ENCODE measurements at regions not wholly inside any gene's neighbourhood (a gene's known extent, or its start where the extent isn't known, plus 50 kb on each side); places are given as distances from the start of the nearest gene placed in this dataset.

GRCh38 chr13:73366241-73366640, 307.4 kb downstream of the KLF5 start:
- no peak for DNase-seq

- DNase-seq = no peak
Observed at GRCh38 chr13:73365681-73366080, 306.9 kb downstream of the KLF5 start.

GRCh38 chr13:73365252-73365651, 306.4 kb downstream of the KLF5 start:
- DNase-seq = no peak

GRCh38 chr13:73364736-73365135, 305.9 kb downstream of the KLF5 start:
- DNase-seq = no peak

GRCh38 chr13:73358606-73359095, 299.8 kb downstream of the KLF5 start:
- no peak for DNase-seq

- no peak for DNase-seq
Observed at GRCh38 chr13:73355134-73355533, 296.3 kb downstream of the KLF5 start.

- no peak for DNase-seq
Observed at GRCh38 chr13:73351730-73352129, 292.9 kb downstream of the KLF5 start.

- DNase-seq = no peak
Observed at GRCh38 chr13:73341748-73342147, 282.9 kb downstream of the KLF5 start.

GRCh38 chr13:73340069-73340468, 281.3 kb downstream of the KLF5 start:
- no peak for DNase-seq

GRCh38 chr13:73339086-73339485, 280.3 kb downstream of the KLF5 start:
- DNase-seq = no peak

- no peak for DNase-seq
Observed at GRCh38 chr13:73338389-73338788, 279.6 kb downstream of the KLF5 start.

GRCh38 chr13:73337532-73337931, 278.7 kb downstream of the KLF5 start:
- no peak for DNase-seq

- no peak for DNase-seq
Observed at GRCh38 chr13:73336773-73337172, 278.0 kb downstream of the KLF5 start.

- DNase-seq = no peak
Observed at GRCh38 chr13:73335944-73336343, 277.1 kb downstream of the KLF5 start.

- no peak for DNase-seq
Observed at GRCh38 chr13:73335210-73335609, 276.4 kb downstream of the KLF5 start.

- DNase-seq = no peak
Observed at GRCh38 chr13:73334445-73334844, 275.6 kb downstream of the KLF5 start.

- no peak for DNase-seq
Observed at GRCh38 chr13:73331556-73331955, 272.8 kb downstream of the KLF5 start.

- no peak for DNase-seq
Observed at GRCh38 chr13:73329355-73329754, 270.6 kb downstream of the KLF5 start.

GRCh38 chr13:73327579-73327978, 268.8 kb downstream of the KLF5 start:
- no peak for DNase-seq

GRCh38 chr13:73325723-73326558, 267.1 kb downstream of the KLF5 start:
- no peak for DNase-seq

GRCh38 chr13:73324842-73325722, 266.3 kb downstream of the KLF5 start:
- no peak for DNase-seq

- DNase-seq = no peak
Observed at GRCh38 chr13:73323615-73324014, 264.8 kb downstream of the KLF5 start.

GRCh38 chr13:73321043-73321442, 262.2 kb downstream of the KLF5 start:
- no peak for DNase-seq

- no peak for DNase-seq
Observed at GRCh38 chr13:73317140-73317539, 258.3 kb downstream of the KLF5 start.

Measured in NCI-H1694 (cell line).